ENCODE measurements at regions not wholly inside any gene's neighbourhood (a gene's known extent, or its start where the extent isn't known, plus 50 kb on each side); places are given as distances from the start of the nearest gene placed in this dataset.

GRCh38 chr14:96670391-96670790 lies 126.8 kb upstream of the VRK1 start:
- 86% methylated on average over 2 of the region's 2 CpGs; no CpG with 5 or more reads in 1 of the 2 experiments for WGBS, 2 experiments (ENCODE audit: extremely low coverage in 1 of 2, insufficient coverage in 1 of 2, insufficient read length in 1 of 2, insufficient replicate concordance in 2 of 2, low coverage in 1 of 2, low lambda C conversion rate in 2 of 2, missing lambda C conversion rate in 1 of 2)
- no peak overlapping the region for H3K23ac ChIP-seq (ENCODE audit: insufficient read length)
- no peak overlapping the region for H3K4me3 ChIP-seq (ENCODE audit: extremely low read depth in 1 of 4, insufficient read depth in 2 of 4, low read depth in 3 of 4, low read length in 4 of 4)
- H3K56ac ChIP-seq (replicated peaks; ENCODE audit: insufficient read length, low read depth, low read length), result no peak overlapping the region
- FAIRE-seq (no peak), DNase-seq (ENCODE audit: low read depth in 1 of 2, low spot score in 2 of 2) (peak in 1 of 2 experiments; percentile 22)
- no peaks in the 10 kb centered on the region for H3K23me2 ChIP-seq (ENCODE audit: low read depth, low read length)
- no peak overlapping the region for H3K9ac ChIP-seq (replicated peaks in 1 of 4; ENCODE audit: extremely low read depth in 1 of 4, low read depth in 3 of 4, low read length in 3 of 4)
- no peaks in the 10 kb centered on the region for H4K20me1 ChIP-seq (replicated peaks in 1 of 2; ENCODE audit: control insufficient read depth in 1 of 2, insufficient read depth in 2 of 2, low read length in 2 of 2)
- no peak overlapping the region for H4K91ac ChIP-seq (replicated peaks; ENCODE audit: insufficient read length, low read length)
- no peak overlapping the region for H2BK12ac ChIP-seq (ENCODE audit: low read depth, low read length)
- H4K8ac ChIP-seq (ENCODE audit: extremely low read depth, insufficient read depth, low read length), result no peak overlapping the region
- peaks cover 0 to 11% (median 3%) of the 10 kb centered on the region in 4 experiments; a peak in 2 of 7 replicates for H3K4me1 ChIP-seq (replicated peaks in 1 of 4; ENCODE audit: control insufficient read depth in 3 of 4, insufficient read depth in 4 of 4, low read length in 3 of 4)
- H3K9me3 ChIP-seq (ENCODE audit: insufficient read depth in 2 of 2, low read depth in 1 of 2, low read length in 1 of 2), result peaks cover 4 to 6% of the 10 kb centered on the region in 2 experiments
- no peaks in the 10 kb centered on the region for H3K79me1 ChIP-seq (ENCODE audit: low read depth, low read length)
- H4K5ac ChIP-seq (ENCODE audit: insufficient read length, low read depth, low read length), result no peak overlapping the region
- no peaks in the 10 kb centered on the region; a peak in 1 of 8 replicates for H3K36me3 ChIP-seq (ENCODE audit: control insufficient read depth in 2 of 4, insufficient read depth in 4 of 4, low read length in 3 of 4)
- H3K14ac ChIP-seq (ENCODE audit: insufficient read length), result no peak overlapping the region
- H2AFZ ChIP-seq (ENCODE audit: low read length), result no peak overlapping the region
- ChIA-PET POLR2A (ENCODE audit: partially characterized antibody) (no interaction called here), CTCF (ENCODE audit: partially characterized antibody) (interaction anchor here (0.5 to 4.1 kb wide), 5 partner anchors 47 to 146 kb away, joined by 3 to 16 read pairs (median 3); no protein-coding TSS in a partner anchor)
- H2BK120ac ChIP-seq (replicated peaks; ENCODE audit: low read depth, low read length), result no peak overlapping the region
- no peak overlapping the region for H2BK20ac ChIP-seq (ENCODE audit: low read length)
- no peak overlapping the region for H3K18ac ChIP-seq (ENCODE audit: extremely low read depth, low read length)
- H3K79me2 ChIP-seq (ENCODE audit: control insufficient read depth in 1 of 2, insufficient read depth in 2 of 2, low read length in 2 of 2), result no peaks in the 10 kb centered on the region
- no peak overlapping the region for H2BK15ac ChIP-seq (ENCODE audit: low read length)
- no peaks in the 10 kb centered on the region for H3K27me3 ChIP-seq (replicated peaks in 1 of 4; ENCODE audit: control insufficient read depth in 3 of 4, extremely low read depth in 1 of 4, insufficient read depth in 3 of 4, low read length in 3 of 4)
- H2AK5ac ChIP-seq (ENCODE audit: low read depth, low read length), result no peak overlapping the region
- no peak overlapping the region for H3K4me2 ChIP-seq (ENCODE audit: insufficient read depth in 1 of 2, low read depth in 2 of 2, low read length in 2 of 2)
- TF ChIP-seq JUN (IDR thresholded peaks at IDR 0.05; ENCODE audit: low read depth, low read length), result no peak
- no peak for TF ChIP-seq RFX5 (IDR thresholded peaks at IDR 0.05; ENCODE audit: borderline replicate concordance, low read depth, low read length)
- no peak for TF ChIP-seq CEBPB (IDR thresholded peaks at IDR 0.05; ENCODE audit: low read depth, low read length)
- TF ChIP-seq E2F6 (IDR thresholded peaks at IDR 0.05), result no peak
- TF ChIP-seq GABPA (IDR thresholded peaks at IDR 0.05; ENCODE audit: borderline replicate concordance, insufficient read depth, low read length), result no peak
- no peak for TF ChIP-seq ZNF274 (IDR thresholded peaks at IDR 0.05; ENCODE audit: borderline replicate concordance, extremely low read depth, low read length)
- no peak for TF ChIP-seq MAX (IDR thresholded peaks at IDR 0.05)
- H2BK5ac ChIP-seq (ENCODE audit: low read depth, low read length), result no peak overlapping the region
- H3K4ac ChIP-seq (replicated peaks; ENCODE audit: insufficient read length, low read depth, low read length), result no peak overlapping the region
- no peak overlapping the region for H3K27ac ChIP-seq (ENCODE audit: low read depth, low read length)
